HG03159 (cell line): ENCODE measurements at regions not wholly inside any gene's neighbourhood (a gene's known extent, or its start where the extent isn't known, plus 50 kb on each side); places are given as distances from the start of the nearest gene placed in this dataset.

ENCODE experiments used
- ATAC-seq: cut with Tn5 transposase; IDR thresholded peaks from one replicate; pipeline ENCODE4 v1.9.1; 2021; ENCODE audit warnings: mild to moderate bottlenecking, moderate library complexity; ENCODE audit not compliant: unreplicated experiment

GRCh38 chr1:60245324-60245723, 171.8 kb upstream of the C1orf87 start:
- ATAC-seq, result no peak

- ATAC-seq, result no peak
Observed at GRCh38 chr1:60244906-60245305, 171.3 kb upstream of the C1orf87 start.

- no peak for ATAC-seq
Observed at GRCh38 chr1:60235275-60235674, 161.7 kb upstream of the C1orf87 start.

GRCh38 chr1:60234776-60235175, 161.2 kb upstream of the C1orf87 start:
- no peak for ATAC-seq

GRCh38 chr1:60229821-60230220, 156.3 kb upstream of the C1orf87 start:
- ATAC-seq, result no peak

- no peak for ATAC-seq
Observed at GRCh38 chr1:60228041-60228491, 154.5 kb upstream of the C1orf87 start.

GRCh38 chr1:60227601-60228000, 154.0 kb upstream of the C1orf87 start:
- ATAC-seq, result no peak

- no peak for ATAC-seq
Observed at GRCh38 chr1:60225486-60225885, 151.9 kb upstream of the C1orf87 start.

GRCh38 chr1:60224523-60224922, 151.0 kb upstream of the C1orf87 start:
- ATAC-seq, result no peak

GRCh38 chr1:60223158-60223557, 149.6 kb upstream of the C1orf87 start:
- no peak for ATAC-seq

- ATAC-seq, result no peak
Observed at GRCh38 chr1:60222360-60223115, 149.0 kb upstream of the C1orf87 start.

- ATAC-seq, result no peak
Observed at GRCh38 chr1:60213253-60213652, 139.7 kb upstream of the C1orf87 start.

- ATAC-seq, result no peak
Observed at GRCh38 chr1:60196026-60196425, 122.5 kb upstream of the C1orf87 start.

GRCh38 chr1:60185684-60186083, 112.1 kb upstream of the C1orf87 start:
- no peak for ATAC-seq

GRCh38 chr1:60184521-60184920, 111.0 kb upstream of the C1orf87 start:
- ATAC-seq, result no peak

- no peak for ATAC-seq
Observed at GRCh38 chr1:60173729-60174505, 100.3 kb upstream of the C1orf87 start.

- no peak for ATAC-seq
Observed at GRCh38 chr1:60173006-60173405, 99.4 kb upstream of the C1orf87 start.

- ATAC-seq, result no peak
Observed at GRCh38 chr1:60171801-60172200, 98.2 kb upstream of the C1orf87 start.

GRCh38 chr1:60170709-60171108, 97.1 kb upstream of the C1orf87 start:
- no peak for ATAC-seq

- no peak for ATAC-seq
Observed at GRCh38 chr1:60169206-60169605, 95.6 kb upstream of the C1orf87 start.

GRCh38 chr1:60162936-60163335, 89.4 kb upstream of the C1orf87 start:
- ATAC-seq, result no peak

- ATAC-seq, result no peak
Observed at GRCh38 chr1:60160141-60160540, 86.6 kb upstream of the C1orf87 start.
